DOHH2 (cell line): ENCODE measurements at regions not wholly inside any gene's neighbourhood (a gene's known extent, or its start where the extent isn't known, plus 50 kb on each side); places are given as distances from the start of the nearest gene placed in this dataset.

ENCODE experiments used
- H3F3A ChIP-seq: fragments of 200-600 bp; sonication (generic), shearing (Covaris generic); 2 replicates; pipeline ENCODE4 v1.6.0; 2016; ENCODE audit warnings: antibody characterized with exemption, mild to moderate bottlenecking; ENCODE audit not compliant: control insufficient read depth, insufficient read depth
- H3K27ac ChIP-seq: fragments of 200-600 bp; sonication (generic); 2 replicates; pipeline ENCODE4 v1.5.1; 2014; ENCODE audit warnings: low read depth, mild to moderate bottlenecking, low read length, moderate library complexity
- H3K27me3 ChIP-seq: fragments of 200-600 bp; sonication (generic); 2 replicates; pipeline ENCODE4 v1.6.1; 2014; ENCODE audit warnings: mild to moderate bottlenecking, low read length, mixed read lengths; ENCODE audit not compliant: control insufficient read depth
- H3K36me3 ChIP-seq: fragments of 200-600 bp; sonication (generic); 2 replicates; pipeline ENCODE4 v1.6.1; 2014; ENCODE audit warnings: mild to moderate bottlenecking, low read length, moderate library complexity, mixed read lengths; ENCODE audit not compliant: control insufficient read depth
- H3K4me1 ChIP-seq: fragments of 200-600 bp; sonication (generic); 2 replicates; pipeline ENCODE4 v1.6.1; 2014; ENCODE audit warnings: mild to moderate bottlenecking, low read length, mixed read lengths; ENCODE audit not compliant: control insufficient read depth
- H3K4me2 ChIP-seq: fragments of 200-600 bp; sonication (generic); 2 replicates; pipeline ENCODE4 v1.6.0; 2014; ENCODE audit warnings: mild to moderate bottlenecking, low read length, moderate library complexity
- H3K4me3 ChIP-seq: fragments of 200-600 bp; sonication (generic); 2 replicates; pipeline ENCODE4 v1.5.1; 2014; ENCODE audit warnings: mild to moderate bottlenecking, low read length, mixed read lengths
- H3K79me2 ChIP-seq: fragments of 200-600 bp; sonication (generic); 2 replicates; pipeline ENCODE4 v1.6.1; 2014; ENCODE audit warnings: mild to moderate bottlenecking, low read length, mixed read lengths; ENCODE audit not compliant: control insufficient read depth
- H3K9me2 ChIP-seq: fragments of 200-600 bp; sonication (generic); replicated peaks from 2 replicates; pipeline ENCODE4 v1.6.1; 2014; ENCODE audit warnings: mild to moderate bottlenecking, low read length, mixed read lengths; ENCODE audit not compliant: control insufficient read depth
- H3K9me3 ChIP-seq: fragments of 200-600 bp; sonication (generic); 2 replicates; pipeline ENCODE4 v1.6.1; 2014; ENCODE audit warnings: antibody characterized with exemption, low read length, mixed read lengths; ENCODE audit not compliant: control insufficient read depth, insufficient read depth
- H4K20me1 ChIP-seq: fragments of 200-600 bp; sonication (generic); 2 replicates; pipeline ENCODE4 v1.6.0; 2014; ENCODE audit warnings: low read depth, mild to moderate bottlenecking, antibody characterized with exemption, low read length, moderate library complexity; ENCODE audit not compliant: control insufficient read depth, insufficient read depth
- CTCF ChIP-seq: fragments of 200-600 bp; sonication (generic); IDR thresholded peaks from one replicate; pipeline ENCODE4 v1.5.1; 2014; ENCODE audit warnings: antibody characterized with exemption, mild to moderate bottlenecking, low read depth, low read length; ENCODE audit not compliant: poor library complexity, severe bottlenecking
- EZH2phosphoT487 ChIP-seq: fragments of 200-600 bp; sonication (generic); IDR thresholded peaks from 2 replicates; pipeline ENCODE4 v1.6.1; 2017; ENCODE audit warnings: borderline replicate concordance, mild to moderate bottlenecking, antibody characterized with exemption, low read length, moderate library complexity, mixed read lengths

GRCh38 chrX:20567108-20567507 lies 300.4 kb upstream of the RPS6KA3 start:
- H3K9me3 ChIP-seq = no peaks in the 10 kb centered on the region
- no peaks in the 10 kb centered on the region for H3K79me2 ChIP-seq
- no peaks in the 10 kb centered on the region for H3K9me2 ChIP-seq
- no peaks in the 10 kb centered on the region for H4K20me1 ChIP-seq
- H3K4me1 ChIP-seq = no peaks in the 10 kb centered on the region
- TF ChIP-seq CTCF = no peak
- TF ChIP-seq EZH2phosphoT487 = no peak
- H3F3A ChIP-seq = no peaks in the 10 kb centered on the region
- no peaks in the 10 kb centered on the region for H3K36me3 ChIP-seq
- no peaks in the 10 kb centered on the region for H3K27me3 ChIP-seq
- no peak overlapping the region for H3K4me2 ChIP-seq
- H3K27ac ChIP-seq = no peak overlapping the region
- H3K4me3 ChIP-seq = no peak overlapping the region

- Histone ChIP-seq H3K27me3 (no peaks in the 10 kb centered on the region), H3K4me2 (no peak overlapping the region), H3F3A (no peaks in the 10 kb centered on the region), H3K9me3 (no peaks in the 10 kb centered on the region), H3K36me3 (no peaks in the 10 kb centered on the region), H4K20me1 (no peaks in the 10 kb centered on the region), H3K27ac (no peak overlapping the region), H3K4me1 (no peaks in the 10 kb centered on the region), H3K4me3 (no peak overlapping the region), H3K9me2 (no peaks in the 10 kb centered on the region), H3K79me2 (no peaks in the 10 kb centered on the region)
- TF ChIP-seq CTCF = no peak
These were observed 280.9 kb upstream of the RPS6KA3 start for GRCh38 chrX:20547611-20548051.

GRCh38 chrX:20545538-20545937 lies 278.8 kb upstream of the RPS6KA3 start:
- TF ChIP-seq EZH2phosphoT487 = no peak
- H3K9me3 ChIP-seq = no peaks in the 10 kb centered on the region
- H4K20me1 ChIP-seq = no peaks in the 10 kb centered on the region
- no peaks in the 10 kb centered on the region for H3K36me3 ChIP-seq
- no peaks in the 10 kb centered on the region for H3K9me2 ChIP-seq
- H3K4me1 ChIP-seq = no peaks in the 10 kb centered on the region
- no peaks in the 10 kb centered on the region for H3K27me3 ChIP-seq
- H3K4me2 ChIP-seq = no peak overlapping the region
- H3K27ac ChIP-seq = no peak overlapping the region
- no peak overlapping the region for H3K4me3 ChIP-seq
- no peaks in the 10 kb centered on the region for H3K79me2 ChIP-seq
- no peaks in the 10 kb centered on the region for H3F3A ChIP-seq

- no peaks in the 10 kb centered on the region for H3K79me2 ChIP-seq
- no peaks in the 10 kb centered on the region for H3K4me1 ChIP-seq
- no peak overlapping the region for H3K27ac ChIP-seq
- no peaks in the 10 kb centered on the region for H3K36me3 ChIP-seq
- H3K4me3 ChIP-seq = no peak overlapping the region
- TF ChIP-seq CTCF (no peak), EZH2phosphoT487 (no peak)
- no peaks in the 10 kb centered on the region for H3K27me3 ChIP-seq
- H3K9me2 ChIP-seq = no peaks in the 10 kb centered on the region
- no peaks in the 10 kb centered on the region for H4K20me1 ChIP-seq
- no peaks in the 10 kb centered on the region for H3F3A ChIP-seq
- no peak overlapping the region for H3K4me2 ChIP-seq
- no peaks in the 10 kb centered on the region for H3K9me3 ChIP-seq
These were observed 275.4 kb upstream of the RPS6KA3 start for GRCh38 chrX:20542072-20542471.
